ENCODE measurements at regions not wholly inside any gene's neighbourhood (a gene's known extent, or its start where the extent isn't known, plus 50 kb on each side); places are given as distances from the start of the nearest gene placed in this dataset.

GRCh38 chr5:117394506-117395157, 820.0 kb upstream of the SEMA6A start:
- TF ChIP-seq CTCF (conservative IDR thresholded peaks at IDR 0.05) (no peak), EZH2 (IDR thresholded peaks at IDR 0.05; ENCODE audit: low read depth) (no peak)
